GM19467 (cell line): ENCODE measurements at regions not wholly inside any gene's neighbourhood (a gene's known extent, or its start where the extent isn't known, plus 50 kb on each side); places are given as distances from the start of the nearest gene placed in this dataset.

Experiments
- ATAC-seq: cut with Tn5 transposase; IDR thresholded peaks from one replicate; pipeline ENCODE4 v1.9.1; 2021; ENCODE audit warnings: mild to moderate bottlenecking, moderate library complexity; ENCODE audit not compliant: unreplicated experiment

DNA sequence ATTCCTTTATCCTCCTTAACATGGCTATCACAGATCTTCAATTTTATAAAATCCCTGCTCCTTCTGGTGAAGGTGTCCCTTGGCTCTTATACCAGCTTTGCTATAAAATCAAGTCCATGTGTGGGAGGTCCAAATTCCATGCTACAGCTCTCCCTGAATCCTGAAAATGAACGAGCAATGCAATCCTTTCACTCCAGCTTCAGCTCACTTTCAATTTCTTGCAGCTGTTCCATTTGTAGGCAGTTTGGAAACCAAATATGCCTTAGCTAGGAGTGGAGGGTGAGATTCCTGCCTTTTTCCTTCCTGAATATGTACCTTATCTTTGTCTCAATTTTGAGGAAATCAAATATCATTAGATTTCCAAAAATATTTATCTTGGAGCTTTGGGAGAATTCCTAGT, 402.6 kb downstream of the TTLL7 start:
- no peak for ATAC-seq

DNA sequence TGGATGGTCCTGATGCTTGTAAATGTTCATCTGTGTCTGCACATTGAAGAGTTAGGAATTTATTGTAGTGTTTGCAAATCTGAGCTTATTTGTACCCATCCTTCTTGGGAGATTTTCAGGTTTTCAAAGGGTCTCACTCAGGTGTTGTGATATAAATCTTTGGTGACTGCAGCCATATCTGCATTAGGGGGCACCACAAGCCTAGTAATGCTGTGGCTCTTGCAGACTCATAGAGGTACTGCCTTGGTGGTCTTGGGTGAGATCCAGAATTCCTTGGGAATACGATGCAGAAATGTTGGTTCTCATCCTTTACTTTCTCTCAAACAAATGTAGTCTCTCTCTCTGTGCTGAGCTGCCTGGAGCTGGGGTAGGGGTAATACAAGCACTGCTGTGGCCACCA, 405.9 kb downstream of the TTLL7 start:
- ATAC-seq, result no peak

DNA sequence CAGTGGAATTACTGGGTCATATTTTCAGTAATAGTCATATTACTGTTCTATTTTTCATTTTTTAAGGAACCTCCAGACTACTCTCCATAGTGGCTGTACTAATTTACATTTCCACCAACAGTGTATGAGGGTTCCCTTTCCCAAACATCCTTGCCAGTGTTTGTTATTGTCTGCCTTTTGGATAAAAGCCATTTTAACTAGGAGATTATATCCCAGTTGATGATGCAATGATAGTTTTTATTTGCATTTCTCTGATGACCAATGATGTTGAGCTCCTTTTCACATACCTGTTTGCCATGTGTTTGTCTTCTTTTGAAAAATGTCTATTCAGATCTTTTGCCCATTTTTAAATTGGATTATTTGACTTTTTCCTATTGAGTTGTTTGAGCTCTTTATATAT, 410.8 kb downstream of the TTLL7 start:
- ATAC-seq, result no peak

GRCh38 chr1:83583351-83584014, 415.4 kb downstream of the TTLL7 start:
- ATAC-seq, result no peak

DNA sequence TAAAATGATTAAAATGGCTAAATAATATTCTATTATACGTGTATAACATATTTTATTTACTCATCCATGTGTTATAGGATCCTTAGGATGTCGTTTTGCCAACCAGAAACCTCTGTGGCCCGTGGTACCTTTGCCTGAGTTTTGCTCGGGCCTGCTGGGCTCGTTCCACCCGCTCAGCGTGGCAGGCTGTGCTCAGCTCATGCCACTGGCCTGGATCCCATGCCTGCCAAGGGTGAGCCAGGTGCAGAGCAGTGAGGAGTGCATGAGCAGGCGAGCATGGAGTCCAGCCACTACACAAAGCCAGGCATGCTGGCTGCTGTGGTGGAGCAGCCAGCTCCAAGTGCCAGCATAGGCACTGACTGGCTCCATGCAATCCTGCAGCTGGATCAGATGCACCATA, 417.2 kb downstream of the TTLL7 start:
- no peak for ATAC-seq

GRCh38 chr1:83574791-83575190, 424.1 kb downstream of the TTLL7 start:
- ATAC-seq, result no peak

- no peak for ATAC-seq
Measured at GRCh38 chr1:83573776-83574175, 425.2 kb downstream of the TTLL7 start.

DNA sequence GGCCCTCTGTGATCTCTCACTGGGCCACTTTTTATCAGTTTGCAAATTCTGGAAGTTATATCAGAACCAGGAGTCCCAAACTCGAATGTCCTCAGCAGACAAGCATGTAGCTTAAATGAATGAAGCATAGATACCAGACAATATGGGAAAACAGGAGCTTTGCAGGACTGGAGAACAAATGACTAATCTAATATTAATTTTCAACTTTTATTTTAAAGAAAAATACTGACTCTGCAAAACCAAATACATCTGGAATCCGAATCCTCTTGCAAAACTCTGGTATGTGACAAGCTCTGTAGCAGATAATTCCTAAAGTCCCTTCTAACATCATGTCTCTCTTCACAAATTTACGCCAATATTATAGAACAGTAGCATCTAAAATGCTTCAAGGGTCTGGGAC, 427.4 kb downstream of the TTLL7 start:
- ATAC-seq, result no peak

DNA sequence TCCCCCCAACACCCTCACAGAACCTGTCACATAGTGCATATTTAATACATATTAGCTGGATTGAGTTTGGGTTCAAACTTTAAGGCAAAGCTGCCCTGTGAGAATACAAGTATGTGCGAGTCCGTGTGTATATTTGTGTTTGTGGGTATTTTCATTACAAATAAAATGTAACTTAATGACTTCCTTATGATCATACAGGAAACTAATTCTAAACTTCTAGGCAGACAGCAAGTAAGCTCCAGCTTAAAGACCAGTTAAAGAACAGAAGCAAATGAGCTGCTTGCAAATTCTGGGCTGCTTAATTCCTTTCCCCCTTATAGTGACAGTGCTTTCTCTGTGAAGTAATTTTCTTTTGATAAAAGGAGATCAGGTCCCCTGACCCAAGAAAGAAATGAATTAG, 437.6 kb downstream of the TTLL7 start:
- no peak for ATAC-seq

DNA sequence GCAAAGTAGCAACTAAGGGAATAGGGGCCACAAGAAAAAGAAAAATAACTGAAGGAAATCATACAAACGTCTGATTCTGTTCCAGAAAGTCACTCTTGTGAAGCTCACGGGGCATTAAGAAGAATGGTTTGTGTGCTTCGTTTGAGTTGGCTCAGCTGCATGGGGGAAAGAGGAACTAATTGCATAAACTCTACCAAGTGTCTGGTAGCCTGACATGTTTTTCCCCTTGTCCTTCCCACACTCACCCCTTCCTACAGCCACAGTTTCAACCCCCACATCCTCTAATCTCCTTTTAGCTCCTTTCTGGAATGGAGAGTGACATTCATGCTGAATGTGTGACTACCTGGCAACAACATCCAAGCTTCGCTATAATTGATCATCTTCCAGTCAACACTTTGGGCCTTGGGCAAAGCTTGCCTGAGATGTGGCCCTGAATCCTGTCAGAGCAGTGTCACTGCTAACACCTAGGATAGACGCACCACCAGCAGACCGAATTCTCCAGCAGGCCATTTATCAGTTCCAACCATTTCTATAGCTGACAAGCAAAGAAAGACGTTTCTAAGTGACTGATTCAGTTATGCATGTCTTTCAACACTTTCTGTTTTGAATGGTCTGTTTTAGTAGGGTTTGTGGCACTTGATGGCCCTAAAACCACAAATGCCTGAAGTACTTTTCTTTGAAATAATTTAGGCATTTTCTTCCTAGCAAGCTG, 439.6 kb downstream of the TTLL7 start:
- no peak for ATAC-seq

DNA sequence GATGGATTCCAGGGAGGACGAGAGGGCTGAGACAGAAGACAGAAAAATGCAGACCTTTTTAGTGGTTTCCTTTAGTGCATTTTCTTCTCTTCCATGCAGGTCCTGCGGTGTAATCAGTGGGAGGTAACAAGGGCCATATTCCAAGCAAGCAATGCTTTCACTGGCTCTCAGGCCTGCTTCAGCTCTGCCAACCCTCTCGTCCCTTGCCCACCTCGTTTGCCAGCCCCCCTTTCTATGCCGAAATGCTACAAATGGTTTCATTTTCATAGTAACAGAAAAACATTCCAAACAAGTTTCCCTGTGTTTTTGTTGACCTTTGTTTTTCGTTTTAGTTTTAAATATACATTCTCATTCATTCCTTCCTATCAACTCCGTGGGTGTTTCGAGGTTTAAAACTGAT, 443.1 kb downstream of the TTLL7 start:
- no peak for ATAC-seq

- no peak for ATAC-seq
Measured at GRCh38 chr1:83554174-83554573, 444.8 kb downstream of the TTLL7 start.

DNA sequence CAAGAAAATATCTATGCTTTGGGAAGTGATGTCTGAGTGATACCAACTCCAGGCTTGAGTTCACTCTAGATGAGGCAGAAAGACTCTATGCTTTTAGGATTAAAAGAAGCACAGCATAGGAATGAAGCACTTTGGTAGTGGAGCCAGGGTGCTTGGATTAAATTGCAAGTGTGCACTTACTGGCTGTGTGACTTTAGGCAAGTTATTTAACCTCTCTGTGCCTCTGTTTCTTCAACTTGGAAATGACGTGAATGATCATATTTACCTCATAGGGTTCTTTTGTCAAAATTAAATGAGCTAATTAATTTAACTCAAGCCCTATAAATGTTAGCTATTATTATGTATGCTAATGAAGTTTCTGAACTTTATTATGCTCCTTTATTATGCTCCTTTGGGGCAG, 446.1 kb downstream of the TTLL7 start:
- no peak for ATAC-seq

DNA sequence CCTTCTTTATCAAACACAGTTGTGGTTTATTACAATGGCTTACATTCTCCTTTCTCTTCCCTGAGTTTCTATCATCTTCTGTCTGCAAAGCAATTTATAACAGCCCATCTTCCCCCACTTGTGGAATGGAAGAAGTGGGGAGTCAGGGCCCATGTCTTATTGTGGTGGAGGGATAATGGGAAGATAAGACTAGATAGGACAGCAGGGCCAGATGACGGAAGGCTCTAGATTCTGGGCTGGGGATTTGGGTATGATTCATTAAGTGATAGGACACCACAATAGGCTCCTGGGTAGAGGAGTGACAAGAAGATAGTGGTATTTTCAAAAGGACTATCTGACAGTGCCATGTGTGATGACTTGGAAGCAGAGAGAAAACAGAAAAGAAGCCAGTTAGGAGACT, 450.6 kb downstream of the TTLL7 start:
- ATAC-seq, result no peak

- ATAC-seq, result no peak
Measured at GRCh38 chr1:83547901-83548300, 451.0 kb downstream of the TTLL7 start.

DNA sequence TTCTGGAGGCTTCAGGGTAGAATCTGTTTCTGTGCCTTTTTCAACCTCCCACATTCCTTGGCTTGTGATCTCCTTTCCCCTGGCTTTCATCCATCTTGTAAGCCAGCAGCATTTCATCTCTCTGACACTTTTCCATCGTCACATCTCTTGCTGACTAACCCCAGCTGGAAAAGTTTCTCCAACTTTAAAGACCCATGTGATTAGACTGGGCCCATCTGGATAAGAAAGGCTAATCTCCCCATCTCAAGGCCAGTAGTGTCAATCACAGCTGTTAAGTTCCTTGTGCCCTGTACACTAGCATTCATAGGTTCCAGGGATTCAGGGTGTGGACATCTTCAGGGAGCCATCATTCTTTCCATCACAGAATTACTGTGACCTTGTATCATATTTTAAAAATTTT, 452.1 kb downstream of the TTLL7 start:
- no peak for ATAC-seq

- ATAC-seq, result no peak
Measured at GRCh38 chr1:83545066-83545862, 453.7 kb downstream of the TTLL7 start.

GRCh38 chr1:83543222-83543973, 455.5 kb downstream of the TTLL7 start:
- no peak for ATAC-seq

DNA sequence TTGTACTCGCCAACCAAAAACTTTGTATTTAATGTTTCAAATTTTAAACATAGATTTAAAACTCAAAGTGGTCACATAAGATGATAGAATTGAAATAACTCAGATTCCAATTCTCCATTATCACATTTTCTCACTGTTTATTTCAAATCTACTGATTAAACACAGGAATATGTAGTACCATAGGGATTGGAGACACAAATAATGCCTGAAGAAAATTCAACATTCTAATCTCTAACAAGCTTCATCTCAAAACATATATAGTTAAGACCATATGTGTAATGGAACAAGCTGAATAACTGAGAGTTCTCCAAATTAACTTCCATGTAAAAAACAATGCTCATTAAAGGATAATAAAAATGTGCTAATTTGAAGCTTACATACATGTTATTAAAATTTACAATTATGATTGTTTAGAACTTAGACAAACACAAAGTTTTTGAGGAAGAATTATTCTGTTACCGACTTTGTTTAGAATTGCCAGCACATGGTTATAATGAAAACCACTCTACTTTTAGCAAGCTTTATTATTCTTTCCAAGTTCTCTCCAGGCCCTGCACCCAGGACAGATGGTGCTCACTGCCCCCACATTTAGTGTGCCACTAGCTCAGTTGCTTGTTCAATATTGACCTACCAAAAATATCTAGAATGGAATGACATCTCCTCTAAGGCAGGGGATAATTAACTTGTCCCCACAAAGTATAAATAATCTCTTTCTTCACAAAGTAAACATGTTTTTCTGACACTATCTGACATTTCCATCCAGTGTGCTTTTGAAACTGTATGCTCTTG, 467.2 kb downstream of the TTLL7 start:
- ATAC-seq, result no peak

- no peak for ATAC-seq
Measured at GRCh38 chr1:83530506-83530905, 468.4 kb downstream of the TTLL7 start.

- ATAC-seq, result no peak
Measured at GRCh38 chr1:83527987-83528386, 470.9 kb downstream of the TTLL7 start.
